ENCODE measurements at regions not wholly inside any gene's neighbourhood (a gene's known extent, or its start where the extent isn't known, plus 50 kb on each side); places are given as distances from the start of the nearest gene placed in this dataset.
"Not testable (repeated sequence)": the region's sequence is repeated elsewhere in the genome, so short reads cannot be mapped to it uniquely, and the experiment has no call there.

- not testable (repeated sequence) for TF ChIP-seq CTCF, EZH2phosphoT487 (IDR thresholded peaks at IDR 0.05; ENCODE audit: low read length)
Observed at GRCh38 chr4:3983518-3984125, 217.4 kb downstream of the ADRA2C start.
